H1 (cell line): ENCODE measurements at regions not wholly inside any gene's neighbourhood (a gene's known extent, or its start where the extent isn't known, plus 50 kb on each side); places are given as distances from the start of the nearest gene placed in this dataset.

Experiments
- SIN3A ChIP-seq, 2 experiments: IDR thresholded peaks in 1 of 2; conservative IDR thresholded peaks in 1 of 2; 2 replicates each; pipeline ENCODE4 v1.6.1; 2011 to 2012; ENCODE audit warnings: low read length in 2 of 2, improper control_type of control experiment in 1 of 2, low read depth in 1 of 2, mild to moderate bottlenecking in 1 of 2
- SIRT6 ChIP-seq: IDR thresholded peaks from one replicate; pipeline ENCODE4 v1.7.1; 2012; ENCODE audit warnings: low read length, inconsistent platforms

DNA sequence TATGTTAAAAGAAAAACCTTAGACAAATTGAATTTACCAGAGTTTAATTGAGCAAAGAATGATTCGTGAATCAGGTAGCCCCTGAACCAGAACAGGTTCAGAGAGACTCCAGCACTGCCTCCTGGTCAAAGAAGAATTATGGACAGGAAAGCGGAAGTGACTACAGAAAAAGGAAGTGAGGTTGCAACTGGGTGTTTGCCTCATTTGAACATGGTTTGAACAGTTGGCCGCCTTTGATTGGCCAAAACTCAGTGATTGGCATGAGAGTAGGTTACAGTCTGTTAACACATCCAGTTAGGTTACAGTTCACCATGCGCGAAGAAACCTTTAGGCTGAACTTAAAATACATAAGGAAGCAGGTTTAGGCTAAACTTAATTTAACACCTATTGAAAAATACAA is 248.8 kb downstream of the TFAP2A start (continued):
- TF ChIP-seq SIN3A (conservative IDR thresholded peaks at IDR 0.05 in 1 of 2, IDR thresholded peaks at IDR 0.05 in 1 of 2; ENCODE audit: low read depth in 1 of 2, low read length in 2 of 2): no peak
- no peak for TF ChIP-seq SIRT6
